Right kidney (tissue), 1 donor: ENCODE measurements at regions not wholly inside any gene's neighbourhood (a gene's known extent, or its start where the extent isn't known, plus 50 kb on each side); places are given as distances from the start of the nearest gene placed in this dataset.
A peak's percentile ranks its signal among the peaks of the same experiment; 100 is the strongest.

Source experiments
- DNase-seq: peaks from one replicate; pipeline ENCODE4 v3.0.0-alpha.2; 2016

DNA sequence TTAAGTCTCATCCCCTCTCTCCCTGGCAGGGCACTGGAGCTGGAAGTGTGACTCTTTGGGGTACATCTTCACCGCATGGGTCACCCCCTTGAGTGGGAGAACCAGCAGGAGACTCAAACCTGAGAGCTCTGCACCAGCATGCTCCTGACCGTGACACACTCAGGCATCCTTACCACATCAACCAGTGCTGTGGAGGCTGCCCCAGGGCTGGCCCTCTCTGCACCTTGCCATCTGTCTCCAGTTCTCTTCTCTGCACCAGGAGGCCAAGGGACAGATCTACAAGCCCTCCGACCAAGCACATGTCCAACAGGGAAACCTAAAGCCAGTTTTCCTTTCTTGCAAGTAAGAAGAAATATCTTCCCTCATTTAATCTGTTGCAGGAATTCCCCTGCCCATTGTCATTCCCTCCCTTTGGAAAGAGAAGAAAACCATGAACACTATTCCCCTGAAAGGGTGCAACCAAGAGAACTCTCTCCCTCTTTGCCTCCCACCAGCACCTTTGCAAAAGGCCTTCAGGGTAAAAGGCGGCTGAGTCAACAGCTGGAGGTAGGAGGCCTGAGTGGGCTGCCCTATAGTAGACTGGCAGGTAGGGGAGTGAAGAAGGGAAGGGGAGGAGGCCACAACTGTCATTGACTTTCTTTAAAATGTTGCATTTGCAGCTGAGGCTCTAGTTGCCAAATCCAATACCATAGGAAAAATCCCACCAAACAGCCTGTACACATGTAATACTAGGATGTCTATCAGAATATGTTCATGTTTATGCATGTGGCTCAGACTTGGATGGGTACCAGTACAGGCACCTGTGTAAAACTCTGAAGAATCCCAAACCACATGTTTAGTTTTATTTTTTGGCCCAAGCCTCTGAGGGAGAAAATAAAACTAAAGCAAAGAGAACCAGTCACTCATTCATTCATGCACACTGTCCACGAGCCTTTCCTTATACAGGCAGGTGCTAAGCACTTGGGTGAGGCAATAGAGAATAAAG is 117.0 kb downstream of the WT1 start:
- no peak for DNase-seq

DNA sequence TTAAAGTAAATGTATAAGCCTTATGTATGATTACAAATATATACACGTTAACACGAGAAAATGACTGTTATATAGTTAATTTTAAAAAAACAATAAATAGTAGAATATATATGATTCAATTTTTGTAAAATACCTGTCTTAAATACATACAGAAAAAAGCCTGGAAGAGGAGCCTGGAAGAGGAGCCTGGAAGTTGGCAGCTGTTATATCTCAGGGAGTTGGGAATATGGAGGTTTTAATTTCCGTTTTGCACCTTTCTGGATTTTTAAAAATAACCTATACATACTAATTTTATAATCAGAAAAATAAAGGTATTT is 111.6 kb downstream of the WT1 start:
- no peak for DNase-seq

DNA sequence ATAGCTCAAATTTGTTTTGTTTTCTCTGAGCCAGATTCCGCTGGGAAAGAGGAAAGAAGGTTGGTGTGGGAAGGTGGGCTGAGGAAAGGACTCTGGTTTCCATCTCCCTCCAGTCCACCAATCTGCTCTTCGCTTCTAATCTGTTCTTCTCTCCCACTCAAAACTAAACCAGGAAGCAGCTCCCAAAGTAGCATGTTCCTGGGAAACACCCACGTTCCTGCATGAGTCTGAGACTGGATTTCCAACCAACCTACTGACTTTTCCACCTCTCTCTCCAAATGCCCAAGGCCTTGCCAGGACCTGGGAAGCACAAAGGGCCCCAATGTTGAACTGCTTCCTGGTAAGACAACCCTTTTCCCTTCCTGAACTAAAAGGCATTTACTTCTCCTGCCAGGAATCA is 110.2 kb downstream of the WT1 start:
- no peak for DNase-seq

DNA sequence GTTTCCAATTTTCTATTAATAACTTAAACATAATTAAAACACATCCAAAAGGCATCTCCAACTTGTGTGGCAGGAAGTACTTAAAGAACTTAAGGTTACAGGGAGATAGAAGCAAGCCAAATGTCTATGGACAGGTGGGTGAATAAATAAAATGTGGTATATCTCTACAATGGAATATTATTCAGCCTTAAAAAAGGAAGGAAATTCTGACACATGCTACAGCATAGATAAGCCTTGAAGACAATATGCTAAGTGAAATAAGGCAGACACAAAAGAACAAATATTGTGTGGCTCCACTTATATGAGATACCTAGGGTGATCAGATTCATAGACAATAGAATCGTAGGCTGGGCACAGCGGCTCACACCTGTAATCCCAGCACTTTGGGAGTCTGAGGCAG is 109.6 kb downstream of the WT1 start:
- DNase-seq, result no peak

DNA sequence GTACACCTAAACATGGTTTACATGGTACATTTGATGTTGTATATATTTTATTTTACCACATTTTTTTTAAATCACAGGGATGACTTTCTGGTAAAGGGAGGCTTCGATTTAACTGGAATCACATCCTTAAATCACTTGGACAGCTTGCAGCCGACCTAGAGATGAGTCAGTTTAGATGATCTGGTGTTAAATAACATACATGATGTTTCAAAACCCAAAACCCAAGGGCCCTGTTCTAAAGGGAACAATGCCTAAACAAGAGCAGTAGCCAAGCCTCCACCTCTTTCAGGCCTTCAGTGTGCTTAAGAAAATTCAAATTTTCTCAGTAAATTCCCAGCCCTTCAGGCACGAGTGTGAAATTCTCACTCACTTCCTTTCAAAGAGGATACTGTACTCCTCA is 108.8 kb downstream of the WT1 start:
- DNase-seq, result no peak

DNA sequence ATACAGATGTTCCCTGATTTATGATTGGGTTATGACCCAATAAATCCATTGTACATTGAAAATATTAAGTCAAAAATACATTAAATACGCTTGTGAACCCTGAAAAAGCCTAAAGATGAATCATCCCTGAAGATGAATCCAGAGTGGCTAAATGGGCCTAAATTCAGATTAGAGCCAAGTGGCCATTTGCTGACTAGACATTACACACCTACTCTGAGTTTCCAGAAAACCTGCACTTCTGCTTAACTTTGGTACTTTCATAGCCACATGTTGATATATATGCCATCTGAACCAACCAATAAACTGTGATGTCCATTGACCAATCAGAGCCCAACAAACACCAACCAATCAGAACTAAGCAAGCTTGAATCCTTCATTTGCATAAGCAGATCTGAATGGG is 106.9 kb downstream of the WT1 start:
- no peak for DNase-seq

DNA sequence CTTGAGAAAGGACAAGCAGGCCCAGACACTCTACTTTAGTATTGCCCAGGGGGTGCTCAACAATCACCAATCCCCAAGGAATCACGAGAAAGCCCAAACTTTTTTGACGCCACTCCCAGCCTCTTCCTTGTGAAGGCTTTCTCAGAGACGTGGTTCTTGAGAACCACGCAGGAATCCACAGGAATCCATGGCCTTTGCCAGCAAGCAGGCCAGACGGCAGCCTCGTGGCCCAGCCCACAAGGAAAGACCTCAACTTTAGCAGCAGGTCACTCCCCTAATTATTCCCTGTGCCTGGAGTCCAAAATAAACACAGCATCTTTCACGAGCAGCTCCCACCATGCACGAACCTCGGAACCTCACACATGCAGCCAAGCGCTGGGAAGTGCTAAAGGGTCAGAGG is 104.2 kb downstream of the WT1 start:
- DNase-seq, result no peak

DNA sequence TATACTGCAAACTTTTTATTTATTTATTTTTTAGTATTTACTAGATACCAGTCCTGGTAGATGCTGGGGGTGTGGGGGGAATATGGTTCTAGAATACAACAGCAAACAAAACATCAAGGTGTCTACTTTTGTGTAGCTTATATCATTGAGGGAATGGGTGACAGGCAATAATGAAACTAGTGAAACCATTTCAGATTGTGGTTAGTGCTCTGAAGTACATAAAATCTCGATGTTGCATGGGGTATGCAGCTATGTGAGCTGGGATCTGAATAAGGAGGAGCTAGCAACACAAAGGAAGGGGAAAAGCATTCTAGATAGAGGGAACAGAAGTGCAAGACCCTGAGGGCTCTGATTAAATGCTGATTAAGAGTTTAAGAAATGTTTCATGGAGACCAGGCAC is 103.5 kb downstream of the WT1 start:
- no peak for DNase-seq

DNA sequence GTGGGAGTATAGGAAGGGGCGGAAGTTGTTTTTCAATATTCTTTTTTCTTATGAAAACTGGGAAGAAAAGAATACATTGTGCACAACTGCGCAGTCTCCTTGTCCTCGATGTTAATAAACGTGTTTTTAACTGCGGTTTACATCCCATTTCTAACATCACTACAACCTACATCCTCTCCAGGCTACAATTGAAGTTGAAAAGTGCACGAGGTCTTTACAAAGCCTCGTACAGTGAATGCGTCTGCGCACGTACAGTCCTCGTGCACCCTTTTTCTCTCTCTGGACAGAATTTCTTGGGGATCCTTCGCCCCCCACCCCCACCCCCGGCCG is 102.4 kb downstream of the WT1 start:
- no peak for DNase-seq

DNA sequence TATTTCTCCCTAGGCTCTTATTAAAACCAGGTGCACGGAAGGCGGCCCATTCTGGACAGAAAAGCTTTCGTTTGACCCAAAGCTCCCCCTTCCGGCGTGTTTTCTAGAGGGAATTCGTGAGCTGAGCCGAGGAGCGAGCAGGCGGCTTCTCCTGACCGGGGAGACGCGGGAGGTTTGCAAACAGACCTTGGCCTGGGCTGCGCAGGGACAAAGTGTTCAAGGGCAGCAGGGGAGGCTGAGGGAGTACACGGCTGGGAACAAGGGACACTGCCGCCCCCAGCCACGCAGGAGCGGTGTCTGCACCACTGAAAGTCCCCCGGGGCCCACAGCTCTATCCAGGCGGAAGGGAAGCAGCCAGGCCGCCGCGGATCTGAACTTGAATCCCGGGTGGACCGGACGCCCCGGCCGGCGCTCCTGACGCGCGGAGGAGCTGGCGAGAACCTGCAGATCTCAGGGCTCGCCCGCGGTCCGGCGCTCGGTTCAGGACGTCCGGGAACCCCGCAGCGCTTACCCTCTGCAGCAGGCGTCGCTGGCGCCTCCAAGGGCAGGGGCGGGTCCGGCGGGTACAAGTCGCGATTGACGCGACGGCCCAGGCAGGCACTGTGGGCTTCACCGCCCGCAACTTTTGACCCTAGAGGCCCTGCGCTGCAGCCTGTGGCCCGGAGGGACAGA is 101.9 kb downstream of the WT1 start:
- DNase-seq, result peak; percentile 83

DNA sequence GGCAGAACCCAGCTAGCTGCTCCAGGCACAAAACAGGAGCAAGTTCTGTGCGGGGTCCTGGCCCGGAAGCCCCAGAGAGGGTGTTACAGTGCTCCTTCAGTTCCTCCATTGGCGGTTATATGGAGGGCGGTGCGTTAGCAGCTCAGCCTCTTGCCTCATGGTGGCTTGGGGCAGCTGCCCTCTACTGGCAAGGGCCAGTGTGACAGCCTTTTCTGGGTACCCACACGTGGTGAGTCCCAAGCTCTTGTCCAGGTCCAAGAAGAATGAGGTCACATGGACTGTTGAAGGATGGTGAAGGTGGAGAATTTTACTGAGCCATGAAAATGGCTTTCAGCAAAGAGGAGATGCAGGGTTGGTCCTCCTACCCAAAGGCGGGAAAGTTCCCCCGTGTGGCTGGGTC is 100.5 kb downstream of the WT1 start:
- DNase-seq, result no peak
